ENCODE measurements at regions not wholly inside any gene's neighbourhood (a gene's known extent, or its start where the extent isn't known, plus 50 kb on each side); places are given as distances from the start of the nearest gene placed in this dataset.
"Not testable (repeated sequence)": the region's sequence is repeated elsewhere in the genome, so short reads cannot be mapped to it uniquely, and the experiment has no call there.

DNA sequence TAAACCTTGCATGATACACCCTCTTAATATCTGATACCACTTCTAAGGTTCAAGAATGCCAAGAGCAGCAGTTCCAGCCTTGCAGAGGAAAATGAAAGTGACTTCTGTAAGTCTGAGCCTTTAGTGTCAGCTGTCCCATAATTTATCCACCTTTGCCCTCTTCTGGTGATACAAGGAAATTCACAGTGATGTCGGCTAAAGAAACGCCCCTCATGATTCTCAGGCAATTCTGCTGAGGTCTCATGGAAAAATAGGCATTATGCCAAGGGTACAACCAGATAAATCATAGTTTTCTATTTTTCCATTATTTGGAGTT lies 172.2 kb upstream of the CXCL13 start:
- Histone ChIP-seq H3K4me1 (ENCODE audit: control insufficient read depth in 1 of 2, insufficient read depth in 2 of 2, low read length in 2 of 2) (peaks cover 4 to 9% of the 10 kb centered on the region in 2 donors), H3K36me3 (ENCODE audit: control insufficient read depth in 1 of 2, insufficient read depth in 2 of 2, low read length in 2 of 2) (no peaks in the 10 kb centered on the region), H3K9me3 (ENCODE audit: control insufficient read depth in 1 of 2, low read length in 2 of 2) (no peaks in the 10 kb centered on the region), H3K9ac (ENCODE audit: low read depth in 1 of 2, low read length in 2 of 2) (no peak overlapping the region), H3K27me3 (ENCODE audit: control insufficient read depth in 1 of 2, insufficient read depth in 2 of 2, low read length in 2 of 2) (no peaks in the 10 kb centered on the region), H3K27ac (ENCODE audit: low read depth, low read length) (no peak overlapping the region), H3K4me3 (ENCODE audit: low read depth in 1 of 2, low read length in 2 of 2) (peak overlapping the region in 1 of 2 donors; percentile 9)

DNA sequence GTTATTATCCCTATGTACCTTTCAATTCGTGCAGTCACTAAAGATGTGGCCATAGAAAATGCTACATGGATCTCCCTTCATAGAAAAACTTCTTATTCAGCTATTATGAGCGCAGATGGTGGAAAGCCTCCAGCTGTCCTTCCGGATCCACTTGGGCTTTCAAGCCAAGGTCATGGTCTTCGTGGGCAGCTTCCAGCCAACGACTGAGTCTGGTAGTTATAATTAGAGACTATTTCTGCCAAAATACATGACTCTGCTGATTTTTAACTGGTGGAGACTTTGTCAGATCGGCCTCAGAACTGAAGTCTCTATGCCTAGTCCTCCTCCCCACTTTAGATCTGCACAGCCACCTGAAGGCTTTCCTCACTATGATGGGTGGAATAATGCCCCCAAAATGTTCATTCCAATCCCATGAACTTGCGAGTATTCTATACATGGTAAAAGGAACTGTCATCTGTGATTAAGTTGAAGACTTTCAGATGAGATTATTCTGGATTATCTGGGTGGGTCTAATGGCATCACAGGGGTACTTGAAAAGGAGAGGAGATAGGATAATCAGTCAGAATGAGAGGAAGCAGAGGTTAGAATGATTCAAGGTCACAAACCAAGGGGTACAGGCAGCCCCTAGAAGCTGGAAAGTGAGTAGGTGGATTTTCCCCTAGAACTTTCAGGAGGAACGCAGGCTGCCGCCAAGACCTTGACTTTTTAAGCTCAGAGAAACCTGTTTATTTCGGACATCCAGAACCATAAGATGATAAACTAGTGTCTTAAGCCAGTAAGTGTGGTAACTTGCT lies 171.1 kb upstream of the CXCL13 start:
- H3K36me3 ChIP-seq (ENCODE audit: control insufficient read depth in 1 of 2, insufficient read depth in 2 of 2, low read length in 2 of 2) = no peaks in the 10 kb centered on the region
- no peak overlapping the region for H3K4me3 ChIP-seq (ENCODE audit: low read depth in 1 of 2, low read length in 2 of 2)
- H3K9ac ChIP-seq (ENCODE audit: low read depth in 1 of 2, low read length in 2 of 2) = no peak overlapping the region
- peaks cover 4 to 9% of the 10 kb centered on the region in 2 donors for H3K4me1 ChIP-seq (ENCODE audit: control insufficient read depth in 1 of 2, insufficient read depth in 2 of 2, low read length in 2 of 2)
- no peaks in the 10 kb centered on the region for H3K27me3 ChIP-seq (ENCODE audit: control insufficient read depth in 1 of 2, insufficient read depth in 2 of 2, low read length in 2 of 2)
- H3K9me3 ChIP-seq (ENCODE audit: control insufficient read depth in 1 of 2, low read length in 2 of 2) = no peaks in the 10 kb centered on the region
- no peak overlapping the region for H3K27ac ChIP-seq (ENCODE audit: low read depth, low read length)

DNA sequence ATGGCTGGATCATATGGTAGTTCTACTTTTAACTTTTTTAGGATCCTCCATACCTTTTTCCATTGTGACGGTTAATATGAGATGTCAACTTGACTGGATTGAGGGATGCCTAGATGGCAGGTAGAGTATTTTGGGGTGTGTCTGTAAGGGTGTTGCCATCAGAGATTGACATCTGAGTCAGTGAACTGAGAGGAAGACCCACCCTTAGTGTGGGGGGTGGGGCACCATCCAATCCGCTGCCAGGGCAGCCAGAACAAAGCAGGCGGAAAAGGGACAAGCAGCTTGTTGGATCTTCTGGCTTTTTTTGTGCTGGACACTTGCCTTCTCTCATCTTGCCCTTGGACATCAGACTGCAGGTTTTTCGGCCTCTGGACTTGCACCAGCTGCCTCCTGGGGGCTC lies 168.5 kb upstream of the CXCL13 start:
- Histone ChIP-seq H3K9ac (ENCODE audit: low read depth in 1 of 2, low read length in 2 of 2) (no peak overlapping the region), H3K27me3 (ENCODE audit: control insufficient read depth in 1 of 2, insufficient read depth in 2 of 2, low read length in 2 of 2) (no peaks in the 10 kb centered on the region), H3K9me3 (ENCODE audit: control insufficient read depth in 1 of 2, low read length in 2 of 2) (no peaks in the 10 kb centered on the region), H3K27ac (ENCODE audit: low read depth, low read length) (no peak overlapping the region), H3K4me3 (ENCODE audit: low read depth in 1 of 2, low read length in 2 of 2) (no peak overlapping the region), H3K36me3 (ENCODE audit: control insufficient read depth in 1 of 2, insufficient read depth in 2 of 2, low read length in 2 of 2) (no peaks in the 10 kb centered on the region), H3K4me1 (ENCODE audit: control insufficient read depth in 1 of 2, insufficient read depth in 2 of 2, low read length in 2 of 2) (peaks cover 4 to 9% of the 10 kb centered on the region in 2 donors)

DNA sequence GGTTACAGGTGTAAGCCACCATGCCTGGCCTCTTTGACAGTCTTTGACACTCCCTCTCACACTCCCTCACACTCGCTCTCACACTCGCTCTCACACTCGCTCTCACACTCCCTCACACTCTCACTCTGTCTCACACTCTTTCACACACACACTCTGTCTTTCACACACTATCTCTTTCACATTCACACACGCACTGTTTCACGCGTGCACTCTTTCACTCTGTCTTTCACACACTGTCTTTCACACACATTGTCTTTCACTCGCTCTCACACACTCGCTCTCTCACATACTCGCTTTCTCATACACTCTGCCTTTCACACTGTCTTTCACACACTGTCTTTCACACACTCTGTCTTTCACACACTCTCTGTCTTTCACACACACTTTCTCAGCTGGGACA lies 167.1 kb upstream of the CXCL13 start:
- no peaks in the 10 kb centered on the region for H3K27me3 ChIP-seq (ENCODE audit: control insufficient read depth in 1 of 2, insufficient read depth in 2 of 2, low read length in 2 of 2)
- no peak overlapping the region for H3K27ac ChIP-seq (ENCODE audit: low read depth, low read length)
- no peak overlapping the region for H3K9ac ChIP-seq (ENCODE audit: low read depth in 1 of 2, low read length in 2 of 2)
- H3K36me3 ChIP-seq (ENCODE audit: control insufficient read depth in 1 of 2, insufficient read depth in 2 of 2, low read length in 2 of 2) = no peaks in the 10 kb centered on the region
- H3K4me3 ChIP-seq (ENCODE audit: low read depth in 1 of 2, low read length in 2 of 2) = no peak overlapping the region
- no peaks in the 10 kb centered on the region for H3K4me1 ChIP-seq (ENCODE audit: control insufficient read depth in 1 of 2, insufficient read depth in 2 of 2, low read length in 2 of 2)
- no peaks in the 10 kb centered on the region for H3K9me3 ChIP-seq (ENCODE audit: control insufficient read depth in 1 of 2, low read length in 2 of 2)

DNA sequence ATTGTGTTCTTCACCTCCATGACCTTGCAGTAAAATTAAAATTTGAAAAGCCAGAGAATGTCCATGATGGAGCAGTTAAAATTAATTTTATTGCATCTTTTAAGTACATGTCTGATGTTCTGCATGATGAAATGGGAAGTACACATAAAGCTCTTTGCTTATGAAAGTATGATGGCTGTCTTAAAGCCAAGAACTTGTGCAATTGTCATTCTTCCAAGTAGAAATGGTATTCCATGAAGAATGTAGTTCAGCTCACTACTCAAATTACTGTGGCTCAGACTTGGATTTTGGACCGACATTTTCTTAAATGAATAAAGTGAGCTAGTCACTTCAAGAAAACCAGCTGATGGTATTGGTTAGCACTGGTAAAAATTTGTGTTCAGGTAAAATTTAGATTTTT lies 161.7 kb upstream of the CXCL13 start:
- Histone ChIP-seq H3K36me3 (ENCODE audit: control insufficient read depth in 1 of 2, insufficient read depth in 2 of 2, low read length in 2 of 2) (no peaks in the 10 kb centered on the region), H3K9me3 (ENCODE audit: control insufficient read depth in 1 of 2, low read length in 2 of 2) (no peaks in the 10 kb centered on the region), H3K4me3 (ENCODE audit: low read depth in 1 of 2, low read length in 2 of 2) (no peak overlapping the region), H3K4me1 (ENCODE audit: control insufficient read depth in 1 of 2, insufficient read depth in 2 of 2, low read length in 2 of 2) (no peaks in the 10 kb centered on the region), H3K27me3 (ENCODE audit: control insufficient read depth in 1 of 2, insufficient read depth in 2 of 2, low read length in 2 of 2) (no peaks in the 10 kb centered on the region), H3K27ac (ENCODE audit: low read depth, low read length) (no peak overlapping the region), H3K9ac (ENCODE audit: low read depth in 1 of 2, low read length in 2 of 2) (no peak overlapping the region)

DNA sequence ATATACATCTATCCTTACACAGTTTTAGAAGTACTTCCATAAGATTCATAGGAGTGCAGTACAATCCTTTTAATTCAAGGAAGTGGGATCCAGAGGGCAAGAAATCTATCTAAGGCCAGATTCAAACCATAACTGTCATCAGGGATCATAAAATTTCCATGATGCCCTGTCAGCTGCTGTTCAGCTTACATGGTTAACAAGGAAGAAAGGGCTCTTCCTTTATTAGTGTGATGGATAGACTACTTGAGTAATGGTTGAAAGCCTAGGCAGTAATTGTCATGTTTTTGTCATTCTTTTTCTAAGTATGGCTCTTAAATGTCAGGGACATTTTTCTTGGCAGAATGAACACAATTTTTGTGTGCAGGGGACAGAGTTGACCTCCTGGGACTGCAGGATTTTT lies 159.8 kb upstream of the CXCL13 start:
- Histone ChIP-seq H3K4me3 (ENCODE audit: low read depth in 1 of 2, low read length in 2 of 2) (no peak overlapping the region), H3K9ac (ENCODE audit: low read depth in 1 of 2, low read length in 2 of 2) (no peak overlapping the region), H3K27me3 (ENCODE audit: control insufficient read depth in 1 of 2, insufficient read depth in 2 of 2, low read length in 2 of 2) (no peaks in the 10 kb centered on the region), H3K27ac (ENCODE audit: low read depth, low read length) (no peak overlapping the region), H3K36me3 (ENCODE audit: control insufficient read depth in 1 of 2, insufficient read depth in 2 of 2, low read length in 2 of 2) (no peaks in the 10 kb centered on the region), H3K4me1 (ENCODE audit: control insufficient read depth in 1 of 2, insufficient read depth in 2 of 2, low read length in 2 of 2) (no peaks in the 10 kb centered on the region), H3K9me3 (ENCODE audit: control insufficient read depth in 1 of 2, low read length in 2 of 2) (no peaks in the 10 kb centered on the region)

DNA sequence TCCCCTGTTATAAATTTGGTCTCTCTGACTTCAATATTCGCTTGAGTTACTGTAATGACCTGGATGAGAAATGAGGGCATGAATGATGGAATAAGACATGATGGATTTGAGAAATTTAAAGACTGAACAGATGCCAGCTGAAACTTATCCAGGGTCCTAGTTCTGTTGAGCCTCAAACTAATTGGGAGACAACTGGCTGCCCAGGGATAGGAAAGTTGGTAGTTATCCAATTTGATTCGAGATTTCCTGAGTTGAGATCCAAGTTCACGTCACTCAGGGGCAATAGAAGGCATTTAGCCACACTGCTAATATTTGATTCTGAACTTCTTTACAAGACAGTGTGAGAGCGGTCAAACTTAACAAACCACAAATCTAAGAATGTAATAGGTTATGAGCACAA lies 159.0 kb upstream of the CXCL13 start:
- H3K36me3 ChIP-seq (ENCODE audit: control insufficient read depth in 1 of 2, insufficient read depth in 2 of 2, low read length in 2 of 2) = no peaks in the 10 kb centered on the region
- H3K27ac ChIP-seq (ENCODE audit: low read depth, low read length) = no peak overlapping the region
- H3K9ac ChIP-seq (ENCODE audit: low read depth in 1 of 2, low read length in 2 of 2) = no peak overlapping the region
- no peaks in the 10 kb centered on the region for H3K27me3 ChIP-seq (ENCODE audit: control insufficient read depth in 1 of 2, insufficient read depth in 2 of 2, low read length in 2 of 2)
- no peak overlapping the region for H3K4me3 ChIP-seq (ENCODE audit: low read depth in 1 of 2, low read length in 2 of 2)
- H3K4me1 ChIP-seq (ENCODE audit: control insufficient read depth in 1 of 2, insufficient read depth in 2 of 2, low read length in 2 of 2) = no peaks in the 10 kb centered on the region
- no peaks in the 10 kb centered on the region for H3K9me3 ChIP-seq (ENCODE audit: control insufficient read depth in 1 of 2, low read length in 2 of 2)

DNA sequence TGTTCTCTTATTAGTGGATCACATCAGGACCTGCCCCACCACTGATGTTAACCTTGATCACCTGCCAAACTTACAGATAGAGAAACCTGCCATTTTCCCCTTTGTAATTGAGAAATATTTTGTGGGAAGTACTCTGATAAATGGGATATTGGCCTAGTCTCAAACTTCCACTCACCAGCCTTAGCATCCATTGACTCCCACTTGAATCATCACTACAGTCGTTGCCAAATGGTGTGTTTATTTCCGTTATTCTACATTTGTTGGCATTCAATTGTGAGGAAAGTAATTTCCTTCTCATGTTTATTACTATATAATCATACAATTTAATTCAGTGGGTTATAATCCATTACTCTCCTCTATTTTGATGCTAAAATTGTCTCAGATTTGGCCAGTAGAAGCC lies 156.4 kb upstream of the CXCL13 start:
- Histone ChIP-seq H3K9me3 (ENCODE audit: control insufficient read depth in 1 of 2, low read length in 2 of 2) (no peaks in the 10 kb centered on the region), H3K27me3 (ENCODE audit: control insufficient read depth in 1 of 2, insufficient read depth in 2 of 2, low read length in 2 of 2) (no peaks in the 10 kb centered on the region), H3K36me3 (ENCODE audit: control insufficient read depth in 1 of 2, insufficient read depth in 2 of 2, low read length in 2 of 2) (no peaks in the 10 kb centered on the region), H3K27ac (ENCODE audit: low read depth, low read length) (no peak overlapping the region), H3K4me3 (ENCODE audit: low read depth in 1 of 2, low read length in 2 of 2) (no peak overlapping the region), H3K9ac (ENCODE audit: low read depth in 1 of 2, low read length in 2 of 2) (no peak overlapping the region), H3K4me1 (ENCODE audit: control insufficient read depth in 1 of 2, insufficient read depth in 2 of 2, low read length in 2 of 2) (no peaks in the 10 kb centered on the region)

DNA sequence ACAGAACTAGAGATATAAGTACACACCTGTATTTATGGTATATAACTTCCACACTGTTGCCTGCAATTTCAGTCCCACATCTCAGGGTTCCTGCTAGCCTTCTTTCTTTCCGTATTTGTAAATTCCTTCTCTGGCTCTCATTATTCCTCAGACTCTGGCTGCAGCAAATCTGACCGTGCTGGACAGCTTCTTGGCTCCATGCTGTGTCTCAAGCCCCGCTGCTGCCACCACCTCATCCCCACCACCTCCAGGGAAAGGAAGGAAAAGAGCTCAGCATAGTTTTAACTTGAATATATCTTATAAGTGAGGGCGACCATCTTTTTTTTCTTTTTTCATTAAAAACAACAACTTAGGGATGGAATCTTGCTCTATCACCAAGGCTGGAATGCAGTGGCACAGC lies 155.6 kb upstream of the CXCL13 start:
- Histone ChIP-seq H3K27ac (ENCODE audit: low read depth, low read length) (no peak overlapping the region), H3K4me1 (ENCODE audit: control insufficient read depth in 1 of 2, insufficient read depth in 2 of 2, low read length in 2 of 2) (no peaks in the 10 kb centered on the region), H3K9me3 (ENCODE audit: control insufficient read depth in 1 of 2, low read length in 2 of 2) (no peaks in the 10 kb centered on the region), H3K36me3 (ENCODE audit: control insufficient read depth in 1 of 2, insufficient read depth in 2 of 2, low read length in 2 of 2) (no peaks in the 10 kb centered on the region), H3K4me3 (ENCODE audit: low read depth in 1 of 2, low read length in 2 of 2) (no peak overlapping the region), H3K27me3 (ENCODE audit: control insufficient read depth in 1 of 2, insufficient read depth in 2 of 2, low read length in 2 of 2) (no peaks in the 10 kb centered on the region), H3K9ac (ENCODE audit: low read depth in 1 of 2, low read length in 2 of 2) (no peak overlapping the region)

DNA sequence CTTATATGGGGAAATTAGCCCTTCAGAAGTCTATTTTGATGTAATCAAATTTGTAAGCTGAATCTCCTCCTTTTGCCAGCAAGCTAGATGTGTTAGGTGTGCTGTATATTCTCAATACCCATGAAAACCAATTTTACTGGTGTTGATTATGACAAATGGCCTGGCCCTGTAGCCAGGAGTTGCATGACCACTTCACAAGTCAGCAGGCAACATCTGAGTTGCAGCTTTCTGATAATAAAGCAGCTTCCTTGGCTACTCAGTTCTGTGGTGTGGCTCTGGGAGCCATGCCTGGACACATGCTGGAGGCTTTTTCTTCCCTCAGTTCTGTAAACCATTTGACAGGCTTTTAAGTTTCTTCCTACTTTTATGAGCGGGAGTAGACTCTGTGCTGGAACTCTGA lies 154.1 kb upstream of the CXCL13 start:
- H3K4me1 ChIP-seq (ENCODE audit: control insufficient read depth in 1 of 2, insufficient read depth in 2 of 2, low read length in 2 of 2) = no peaks in the 10 kb centered on the region
- no peak overlapping the region for H3K9ac ChIP-seq (ENCODE audit: low read depth in 1 of 2, low read length in 2 of 2)
- H3K9me3 ChIP-seq (ENCODE audit: control insufficient read depth in 1 of 2, low read length in 2 of 2) = no peaks in the 10 kb centered on the region
- no peaks in the 10 kb centered on the region for H3K36me3 ChIP-seq (ENCODE audit: control insufficient read depth in 1 of 2, insufficient read depth in 2 of 2, low read length in 2 of 2)
- H3K4me3 ChIP-seq (ENCODE audit: low read depth in 1 of 2, low read length in 2 of 2) = no peak overlapping the region
- no peaks in the 10 kb centered on the region for H3K27me3 ChIP-seq (ENCODE audit: control insufficient read depth in 1 of 2, insufficient read depth in 2 of 2, low read length in 2 of 2)
- no peak overlapping the region for H3K27ac ChIP-seq (ENCODE audit: low read depth, low read length)

DNA sequence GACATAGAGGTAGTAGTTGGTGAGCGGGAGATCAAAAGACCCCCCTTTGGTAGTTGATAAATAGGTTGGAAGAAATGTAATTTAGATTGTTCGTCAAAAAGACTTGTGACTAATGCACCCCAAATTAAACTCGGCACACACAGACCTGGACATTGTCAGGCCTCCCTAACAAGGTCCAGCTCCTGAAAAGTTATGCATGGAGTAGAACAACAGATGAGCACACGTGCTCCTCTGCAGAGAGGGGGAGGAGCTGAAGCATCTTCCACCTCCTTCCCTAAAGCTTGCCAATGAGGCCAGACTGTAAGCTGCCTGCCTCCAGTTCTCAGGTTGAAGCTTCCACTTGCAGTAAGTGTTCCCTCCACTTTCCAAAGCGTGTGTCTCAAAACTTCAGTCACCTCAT lies 153.5 kb upstream of the CXCL13 start:
- H3K36me3 ChIP-seq (ENCODE audit: control insufficient read depth in 1 of 2, insufficient read depth in 2 of 2, low read length in 2 of 2); H3K9me3 ChIP-seq (ENCODE audit: control insufficient read depth in 1 of 2, low read length in 2 of 2); H3K9ac ChIP-seq (ENCODE audit: low read depth in 1 of 2, low read length in 2 of 2); H3K4me1 ChIP-seq (ENCODE audit: control insufficient read depth in 1 of 2, insufficient read depth in 2 of 2, low read length in 2 of 2); H3K4me3 ChIP-seq (ENCODE audit: low read depth in 1 of 2, low read length in 2 of 2); H3K27me3 ChIP-seq (ENCODE audit: control insufficient read depth in 1 of 2, insufficient read depth in 2 of 2, low read length in 2 of 2); H3K27ac ChIP-seq (ENCODE audit: low read depth, low read length): not testable (repeated sequence)

All from duodenal mucosa (tissue), 2 donors.